BJ (cell line): ENCODE measurements at regions not wholly inside any gene's neighbourhood (a gene's known extent, or its start where the extent isn't known, plus 50 kb on each side); places are given as distances from the start of the nearest gene placed in this dataset.

Source experiments
- CTCF ChIA-PET: fragments of 350-600 bp; formaldehyde crosslinking; extraction: SDS; loops from one replicate; lab custom pipeline; 2021; ENCODE audit warnings: antibody characterized with exemption, inconsistent platforms; lab: Yijun Ruan, JAX
- POLR2A ChIA-PET: fragments of 300-600 bp; sonication (Branson Sonifier 250); formaldehyde crosslinking; extraction: SDS; loops from one replicate; lab custom pipeline; 2021; ENCODE audit warnings: antibody characterized with exemption; lab: Charles Lee
- DNase-seq: peaks from one replicate; pipeline ENCODE4 v3.0.0-alpha.2; 2011; ENCODE audit warnings: low read depth
- H3K27me3 ChIP-seq: 2 replicates; pipeline ENCODE4 v1.6.0; 2011; ENCODE audit warnings: low read length; ENCODE audit not compliant: control insufficient read depth, insufficient read depth
- H3K36me3 ChIP-seq: 2 replicates; pipeline ENCODE4 v1.5.1; 2011; ENCODE audit warnings: low read length; ENCODE audit not compliant: control insufficient read depth, insufficient read depth
- H3K4me3 ChIP-seq: 2 replicates; pipeline ENCODE4 v1.5.1; 2011; ENCODE audit warnings: low read depth, mild to moderate bottlenecking, control low read depth, low read length
- TF ChIP-seq, protein P1 (sequence below): IDR thresholded peaks from 2 replicates; pipeline ENCODE4 v1.5.1; 2011; ENCODE audit warnings: low read depth, mild to moderate bottlenecking, control low read depth, inconsistent platforms, low read length, moderate library complexity; ENCODE audit not compliant: insufficient read depth

DNA sequence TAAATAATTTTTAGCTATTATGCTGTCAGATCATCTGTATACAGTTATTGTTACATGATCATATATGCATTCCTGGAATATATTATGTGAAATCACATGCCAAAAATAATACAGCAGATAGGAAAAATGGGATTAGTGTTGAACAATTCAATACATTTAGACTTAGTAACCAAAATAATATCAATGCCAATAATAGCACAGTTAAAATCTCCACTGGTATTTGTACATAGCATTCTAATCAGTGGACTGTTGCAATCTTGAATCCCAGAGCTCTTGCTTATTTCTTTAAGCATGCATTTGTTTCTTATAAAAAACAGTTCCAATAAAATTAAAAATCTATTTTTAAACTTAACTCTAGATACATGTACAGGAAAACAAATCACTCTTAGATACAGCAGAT, 2772.2 kb downstream of the PCDH9 start:
- POLR2A ChIA-PET, result no interaction called here
- CTCF ChIA-PET, result no interaction called here
- H3K4me3 ChIP-seq, result no peak overlapping the region
- DNase-seq, result no peak
- H3K36me3 ChIP-seq, result no peaks in the 10 kb centered on the region
- no peaks in the 10 kb centered on the region for H3K27me3 ChIP-seq
- TF ChIP-seq, protein P1, sequence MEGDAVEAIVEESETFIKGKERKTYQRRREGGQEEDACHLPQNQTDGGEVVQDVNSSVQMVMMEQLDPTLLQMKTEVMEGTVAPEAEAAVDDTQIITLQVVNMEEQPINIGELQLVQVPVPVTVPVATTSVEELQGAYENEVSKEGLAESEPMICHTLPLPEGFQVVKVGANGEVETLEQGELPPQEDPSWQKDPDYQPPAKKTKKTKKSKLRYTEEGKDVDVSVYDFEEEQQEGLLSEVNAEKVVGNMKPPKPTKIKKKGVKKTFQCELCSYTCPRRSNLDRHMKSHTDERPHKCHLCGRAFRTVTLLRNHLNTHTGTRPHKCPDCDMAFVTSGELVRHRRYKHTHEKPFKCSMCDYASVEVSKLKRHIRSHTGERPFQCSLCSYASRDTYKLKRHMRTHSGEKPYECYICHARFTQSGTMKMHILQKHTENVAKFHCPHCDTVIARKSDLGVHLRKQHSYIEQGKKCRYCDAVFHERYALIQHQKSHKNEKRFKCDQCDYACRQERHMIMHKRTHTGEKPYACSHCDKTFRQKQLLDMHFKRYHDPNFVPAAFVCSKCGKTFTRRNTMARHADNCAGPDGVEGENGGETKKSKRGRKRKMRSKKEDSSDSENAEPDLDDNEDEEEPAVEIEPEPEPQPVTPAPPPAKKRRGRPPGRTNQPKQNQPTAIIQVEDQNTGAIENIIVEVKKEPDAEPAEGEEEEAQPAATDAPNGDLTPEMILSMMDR, result no peak

DNA sequence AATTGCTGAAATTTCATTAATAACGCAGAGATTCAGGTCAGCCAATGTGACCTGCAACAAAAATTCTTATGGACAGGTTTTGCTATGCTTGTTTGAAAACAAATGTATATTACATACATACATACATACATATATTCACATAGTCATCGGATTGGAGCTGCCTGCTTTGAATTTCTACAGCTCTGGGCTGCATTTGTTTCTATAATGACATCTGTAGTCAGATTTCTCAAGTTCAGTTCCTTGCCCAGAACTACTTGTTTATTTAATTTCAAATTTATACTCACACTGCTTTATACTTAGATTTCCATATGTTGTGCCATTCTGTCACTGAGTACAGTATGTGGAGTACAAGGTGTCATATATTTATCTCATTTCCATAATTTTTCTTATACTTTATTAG, 2775.0 kb downstream of the PCDH9 start:
- TF ChIP-seq, protein P1, result no peak
- no peak overlapping the region for H3K4me3 ChIP-seq
- no peak for DNase-seq
- ChIA-PET POLR2A (no interaction called here), CTCF (no interaction called here)
- H3K27me3 ChIP-seq, result no peaks in the 10 kb centered on the region
- no peaks in the 10 kb centered on the region for H3K36me3 ChIP-seq

DNA sequence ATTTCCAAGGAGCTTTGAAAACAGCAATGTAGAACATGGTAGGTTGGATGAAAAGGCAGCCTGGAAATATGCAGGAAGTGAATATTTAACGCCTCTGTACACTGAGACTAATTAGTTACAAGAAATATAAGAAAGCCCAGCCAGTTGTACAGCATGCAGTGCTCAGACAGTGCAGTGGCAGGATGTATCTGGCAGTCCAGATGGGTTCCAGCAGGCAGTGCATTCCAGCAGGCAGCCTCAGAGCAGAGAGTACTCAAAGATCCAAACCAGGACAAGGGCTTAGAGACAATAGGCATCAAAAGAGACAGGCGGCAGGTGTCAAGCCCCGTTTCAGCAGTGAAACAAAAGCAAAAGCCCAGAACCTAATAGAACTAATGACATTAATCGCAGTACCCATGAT, 2776.3 kb downstream of the PCDH9 start:
- H3K36me3 ChIP-seq, result no peaks in the 10 kb centered on the region
- DNase-seq, result no peak
- ChIA-PET POLR2A (no interaction called here), CTCF (no interaction called here)
- no peaks in the 10 kb centered on the region for H3K27me3 ChIP-seq
- TF ChIP-seq, protein P1, result no peak
- no peak overlapping the region for H3K4me3 ChIP-seq

DNA sequence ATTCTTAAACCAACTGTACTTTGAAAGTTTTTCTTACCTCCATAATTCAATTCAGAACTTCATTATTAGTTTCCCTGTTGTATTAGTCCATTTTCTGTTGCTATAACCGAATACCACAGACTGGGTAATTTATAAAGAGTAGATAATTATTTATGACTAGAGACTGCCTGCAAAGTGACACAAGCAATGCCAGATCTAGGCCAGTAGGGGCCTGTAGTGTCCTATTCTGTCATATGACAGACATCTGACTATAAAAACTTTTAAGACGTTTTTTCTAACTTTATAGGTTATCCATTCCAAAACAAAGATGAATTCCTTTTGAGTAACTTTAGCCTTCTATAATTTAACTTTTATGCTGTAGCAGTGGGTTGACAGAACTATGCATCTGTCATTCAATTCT, 2783.8 kb downstream of the PCDH9 start:
- H3K36me3 ChIP-seq, result no peaks in the 10 kb centered on the region
- TF ChIP-seq, protein P1, result peak; percentile 39
- no peak overlapping the region for H3K4me3 ChIP-seq
- ChIA-PET POLR2A (no interaction called here), CTCF (no interaction called here)
- no peak for DNase-seq
- H3K27me3 ChIP-seq, result no peaks in the 10 kb centered on the region

DNA sequence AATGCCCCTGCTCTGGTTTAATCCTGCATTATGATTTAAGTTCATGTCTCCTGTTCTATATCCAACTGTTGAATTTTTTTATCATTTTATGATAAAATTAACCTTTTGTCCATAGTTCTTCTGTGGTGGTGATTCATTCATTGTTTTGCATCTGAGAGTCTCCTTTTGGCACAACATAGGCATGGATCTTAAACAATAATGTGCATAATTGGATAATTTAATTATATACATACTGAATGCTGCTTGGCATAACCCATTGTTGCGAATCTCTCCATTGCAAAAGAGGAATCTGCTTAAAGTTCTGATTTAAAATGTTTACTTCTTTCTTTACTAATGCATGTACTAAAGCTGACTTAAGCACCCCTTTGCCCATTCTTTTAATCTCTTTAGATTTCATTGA, 2788.4 kb downstream of the PCDH9 start:
- POLR2A ChIA-PET, result no interaction called here
- DNase-seq, result no peak
- Histone ChIP-seq H3K4me3 (no peak overlapping the region), H3K27me3 (no peaks in the 10 kb centered on the region), H3K36me3 (no peaks in the 10 kb centered on the region)
- TF ChIP-seq, protein P1, result no peak
- CTCF ChIA-PET, result no interaction called here
